Kidney (tissue), 13 donors: ENCODE measurements at regions not wholly inside any gene's neighbourhood (a gene's known extent, or its start where the extent isn't known, plus 50 kb on each side); places are given as distances from the start of the nearest gene placed in this dataset.
A peak's percentile ranks its signal among the peaks of the same experiment; 100 is the strongest.

ENCODE experiments used
- DNase-seq, 5 donors: peaks; one replicate each; pipeline ENCODE4 v3.0.0-alpha.2; 2013 to 2020
- FAIRE-seq: peaks from 2 replicates; lab custom pipeline; 2012; peaks lifted over from hg19 to GRCh38; lab: Jason Lieb, UNC
- H3K27ac ChIP-seq, 2 donors: one replicate each; pipeline ENCODE4 v1.7.0; 2013; ENCODE audit warnings: low read depth in 2 of 2, low read length in 2 of 2, inconsistent platforms in 1 of 2
- H3K27me3 ChIP-seq: one replicate; pipeline ENCODE4 v1.7.1; 2013; ENCODE audit warnings: low read length, inconsistent platforms; ENCODE audit not compliant: control insufficient read depth, insufficient read depth
- H3K36me3 ChIP-seq, 3 donors: one replicate each; pipeline versions ENCODE4 v1.7.0 to v1.7.1; 2013; ENCODE audit warnings: low read length in 3 of 3, control low read depth in 1 of 3, inconsistent platforms in 1 of 3; ENCODE audit not compliant: insufficient read depth in 3 of 3, control insufficient read depth in 2 of 3
- H3K4me1 ChIP-seq, 3 donors: one replicate each; pipeline versions ENCODE4 v1.7.0 to v1.7.1; 2013; ENCODE audit warnings: low read length in 3 of 3, inconsistent platforms in 1 of 3, low read depth in 1 of 3; ENCODE audit not compliant: control insufficient read depth in 2 of 3, insufficient read depth in 2 of 3
- H3K4me3 ChIP-seq, 3 donors: one replicate each; pipeline versions ENCODE4 v1.7.0 to v1.8.1; 2013; ENCODE audit warnings: low read length in 3 of 3, control low read depth in 1 of 3, inconsistent platforms in 1 of 3
- H3K9ac ChIP-seq, 3 donors: one replicate each; pipeline versions ENCODE4 v1.7.0 to v1.7.1; 2013; ENCODE audit warnings: low read length in 3 of 3, control low read depth in 1 of 3, inconsistent platforms in 1 of 3
- H3K9me3 ChIP-seq, 3 donors: one replicate each; pipeline versions ENCODE4 v1.7.0 to v1.7.1; 2013; ENCODE audit warnings: low read length in 3 of 3, control low read depth in 1 of 3, inconsistent platforms in 1 of 3; ENCODE audit not compliant: control insufficient read depth in 2 of 3, insufficient read depth in 1 of 3
- CTCF ChIP-seq: IDR thresholded peaks from 3 replicates; pipeline ENCODE4 v1.5.1; 2012; ENCODE audit warnings: mild to moderate bottlenecking, moderate library complexity, borderline replicate concordance; ENCODE audit not compliant: insufficient read depth; ENCODE audit errors: extremely low read depth
- intact Hi-C: fragments of 100-400 bp; cut with DNase I; formaldehyde crosslinking; loops from one replicate; pipeline ENCODE4 v1.11.1; 2022
- donor health status: control.
- donor health status: control.
- donor health status: control.
- donor health status: control.
- donor health status: control.
- donor health status: DM: yes; HTN: yes; CAD: no.
- donor health status: Normal renal cell carcinoma (clear cell type).

GRCh38 chr21:35927262-35927661, 133.1 kb downstream of the SETD4 start:
- no peak for DNase-seq
- no peak for TF ChIP-seq CTCF
- Histone ChIP-seq H3K4me1 (no peaks in the 10 kb centered on the region), H3K27me3 (no peaks in the 10 kb centered on the region), H3K36me3 (no peaks in the 10 kb centered on the region), H3K4me3 (no peak overlapping the region), H3K9ac (no peak overlapping the region), H3K27ac (no peak overlapping the region), H3K9me3 (no peaks in the 10 kb centered on the region)
- intact Hi-C loops = no loop called here
- no peak for FAIRE-seq

- intact Hi-C loops = no loop called here
- H3K4me1 ChIP-seq = no peaks in the 10 kb centered on the region
- no peak for TF ChIP-seq CTCF
- peak; percentile 100 for FAIRE-seq
- DNase-seq = peak in 1 of 5 donors; percentile 11
- no peaks in the 10 kb centered on the region for H3K36me3 ChIP-seq
- H3K4me3 ChIP-seq = no peak overlapping the region
- H3K9ac ChIP-seq = no peak overlapping the region
- H3K9me3 ChIP-seq = no peaks in the 10 kb centered on the region
- H3K27me3 ChIP-seq = no peaks in the 10 kb centered on the region
- H3K27ac ChIP-seq = no peak overlapping the region
These were observed 134.2 kb downstream of the SETD4 start for GRCh38 chr21:35926003-35926740.

- no peak for TF ChIP-seq CTCF
- no peaks in the 10 kb centered on the region for H3K27me3 ChIP-seq
- DNase-seq (peak; percentile 52 to 77 (median 62)), FAIRE-seq (no peak)
- H3K4me3 ChIP-seq = no peak overlapping the region
- H3K27ac ChIP-seq = no peak overlapping the region
- H3K36me3 ChIP-seq = no peaks in the 10 kb centered on the region
- no peaks in the 10 kb centered on the region for H3K9me3 ChIP-seq
- no peaks in the 10 kb centered on the region for H3K4me1 ChIP-seq
- no peak overlapping the region for H3K9ac ChIP-seq
- intact Hi-C loops = no loop called here
These were observed 134.8 kb downstream of the SETD4 start for GRCh38 chr21:35925497-35925896.
